ENCODE measurements at regions not wholly inside any gene's neighbourhood (a gene's known extent, or its start where the extent isn't known, plus 50 kb on each side); places are given as distances from the start of the nearest gene placed in this dataset.

DNA sequence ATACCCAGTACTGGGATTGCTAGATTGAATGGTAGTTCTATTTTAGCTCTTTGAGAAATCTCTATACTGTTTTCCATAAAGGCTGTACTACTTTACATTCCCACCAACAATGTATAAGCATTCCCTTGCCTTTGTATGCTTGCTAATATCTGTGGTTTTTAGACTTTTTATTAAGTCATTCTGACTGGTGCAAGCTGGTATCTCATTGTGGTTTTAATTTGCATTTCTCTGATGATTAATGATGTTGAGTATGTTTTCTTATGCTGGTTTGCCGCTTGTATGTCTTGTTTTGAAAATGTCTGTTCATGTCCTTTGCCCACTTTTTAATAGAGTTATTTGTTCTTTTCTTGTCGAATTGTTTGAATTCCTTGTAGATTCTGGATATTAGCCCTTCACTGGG is 512.7 kb upstream of the PAPPA start:
- TF ChIP-seq, protein P1, sequence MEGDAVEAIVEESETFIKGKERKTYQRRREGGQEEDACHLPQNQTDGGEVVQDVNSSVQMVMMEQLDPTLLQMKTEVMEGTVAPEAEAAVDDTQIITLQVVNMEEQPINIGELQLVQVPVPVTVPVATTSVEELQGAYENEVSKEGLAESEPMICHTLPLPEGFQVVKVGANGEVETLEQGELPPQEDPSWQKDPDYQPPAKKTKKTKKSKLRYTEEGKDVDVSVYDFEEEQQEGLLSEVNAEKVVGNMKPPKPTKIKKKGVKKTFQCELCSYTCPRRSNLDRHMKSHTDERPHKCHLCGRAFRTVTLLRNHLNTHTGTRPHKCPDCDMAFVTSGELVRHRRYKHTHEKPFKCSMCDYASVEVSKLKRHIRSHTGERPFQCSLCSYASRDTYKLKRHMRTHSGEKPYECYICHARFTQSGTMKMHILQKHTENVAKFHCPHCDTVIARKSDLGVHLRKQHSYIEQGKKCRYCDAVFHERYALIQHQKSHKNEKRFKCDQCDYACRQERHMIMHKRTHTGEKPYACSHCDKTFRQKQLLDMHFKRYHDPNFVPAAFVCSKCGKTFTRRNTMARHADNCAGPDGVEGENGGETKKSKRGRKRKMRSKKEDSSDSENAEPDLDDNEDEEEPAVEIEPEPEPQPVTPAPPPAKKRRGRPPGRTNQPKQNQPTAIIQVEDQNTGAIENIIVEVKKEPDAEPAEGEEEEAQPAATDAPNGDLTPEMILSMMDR (IDR thresholded peaks at IDR 0.05; ENCODE audit: poor library complexity, severe bottlenecking): no peak
- peak overlapping the region; percentile 83 for H3K27ac ChIP-seq (ENCODE audit: poor library complexity, severe bottlenecking)
- DNase-seq (ENCODE audit: low spot score) (no peak), ATAC-seq (ENCODE audit: low read depth) (peak; percentile 95)
- peaks cover 39% of the 10 kb centered on the region for H3K4me1 ChIP-seq (ENCODE audit: insufficient read depth, poor library complexity, severe bottlenecking)
- no peaks in the 10 kb centered on the region for H3K27me3 ChIP-seq (ENCODE audit: insufficient read depth, poor library complexity, severe bottlenecking)
- no peaks in the 10 kb centered on the region for H3K36me3 ChIP-seq (ENCODE audit: low read depth)
- no peak overlapping the region for H3K4me3 ChIP-seq (ENCODE audit: severe bottlenecking)
- H3K9me3 ChIP-seq (ENCODE audit: severe bottlenecking): no peaks in the 10 kb centered on the region

DNA sequence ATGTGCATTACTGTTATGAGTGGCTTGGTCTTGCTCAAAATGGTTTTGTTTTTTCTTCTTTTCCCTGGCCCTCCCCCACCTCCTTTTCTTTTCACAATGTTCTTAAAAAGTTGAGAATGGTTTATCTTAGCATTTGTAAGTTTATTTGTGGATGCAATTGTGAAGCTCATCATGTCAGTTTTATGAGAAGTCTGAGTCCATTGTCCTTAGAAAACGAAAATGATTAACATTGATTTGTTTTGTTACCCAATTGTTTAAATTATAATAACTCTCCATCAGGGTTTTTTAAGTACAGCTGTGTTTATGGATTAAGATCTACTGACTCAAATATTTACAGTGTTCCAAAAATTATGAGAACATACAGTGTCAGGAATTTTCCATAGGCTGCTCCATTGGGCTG is 511.3 kb upstream of the PAPPA start:
- DNase-seq (ENCODE audit: low spot score): no peak
- Histone ChIP-seq H3K4me3 (ENCODE audit: severe bottlenecking) (no peak overlapping the region), H3K27ac (ENCODE audit: poor library complexity, severe bottlenecking) (no peak overlapping the region), H3K36me3 (ENCODE audit: low read depth) (no peaks in the 10 kb centered on the region), H3K9me3 (ENCODE audit: severe bottlenecking) (no peaks in the 10 kb centered on the region), H3K4me1 (ENCODE audit: insufficient read depth, poor library complexity, severe bottlenecking) (peaks cover 39% of the 10 kb centered on the region), H3K27me3 (ENCODE audit: insufficient read depth, poor library complexity, severe bottlenecking) (no peaks in the 10 kb centered on the region)
- TF ChIP-seq, protein P1 (IDR thresholded peaks at IDR 0.05; ENCODE audit: poor library complexity, severe bottlenecking): no peak
- no peak for ATAC-seq (ENCODE audit: low read depth)

DNA sequence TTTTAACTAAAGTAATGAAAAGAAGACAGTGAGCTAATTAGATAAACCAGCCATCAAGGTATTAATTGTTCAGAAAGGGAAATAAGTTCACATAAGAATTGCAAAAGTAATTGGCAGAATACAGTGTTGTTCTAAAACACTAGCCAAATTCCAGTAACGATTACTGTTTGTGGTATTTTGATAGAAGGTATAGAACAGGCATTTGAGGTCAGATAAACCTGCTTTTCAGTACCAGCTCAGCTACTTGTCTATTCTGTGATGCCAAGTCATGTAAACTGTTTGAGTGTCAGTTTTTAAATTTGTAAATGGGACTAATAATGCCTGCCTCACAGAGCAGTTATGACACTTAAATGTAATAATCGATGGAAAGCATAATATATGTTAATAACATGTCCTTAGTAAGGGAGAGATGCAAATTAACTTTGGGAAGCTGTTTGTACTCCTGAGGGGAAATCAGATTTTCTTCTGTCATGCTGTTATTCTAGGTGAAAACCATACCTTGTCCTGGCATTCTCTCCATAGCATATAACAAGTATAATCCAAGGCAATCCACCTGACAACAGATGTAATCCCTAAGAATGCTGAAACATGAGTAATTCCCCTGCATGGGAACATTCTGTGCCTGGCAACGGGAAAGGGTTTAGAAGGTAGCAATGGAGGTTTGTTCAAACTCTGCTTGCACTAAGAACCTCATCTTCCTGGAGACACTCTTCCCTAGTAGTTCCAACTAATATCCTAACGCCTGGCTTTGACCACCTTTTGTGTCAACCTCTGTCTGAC is 509.5 kb upstream of the PAPPA start:
- no peaks in the 10 kb centered on the region for H3K36me3 ChIP-seq (ENCODE audit: low read depth)
- no peak overlapping the region for H3K27ac ChIP-seq (ENCODE audit: poor library complexity, severe bottlenecking)
- TF ChIP-seq, protein P1 (IDR thresholded peaks at IDR 0.05; ENCODE audit: poor library complexity, severe bottlenecking): no peak

DNA sequence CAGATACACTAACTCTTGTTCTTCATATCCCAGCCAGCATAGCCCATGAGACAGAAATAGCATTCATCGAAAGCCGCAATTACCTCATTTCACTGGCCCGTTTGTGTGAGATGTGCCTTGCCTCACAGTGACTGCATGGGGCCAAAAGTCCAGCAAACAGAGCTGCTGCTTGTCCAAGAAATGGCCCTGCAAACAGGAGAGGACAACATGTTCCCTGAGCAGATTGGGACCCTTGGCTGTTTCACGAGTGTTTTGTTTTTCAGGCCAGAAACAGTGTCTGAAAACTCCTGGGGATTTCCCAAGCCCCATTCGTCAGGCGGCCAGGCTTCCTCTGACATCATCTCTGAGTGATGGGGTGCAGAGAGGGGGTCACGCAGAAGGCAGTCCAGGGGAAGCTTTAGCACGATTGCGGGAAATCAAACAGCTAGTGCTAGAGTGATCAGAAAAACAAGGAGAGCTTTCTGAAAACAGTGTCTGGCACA is 503.6 kb upstream of the PAPPA start:
- Histone ChIP-seq H3K36me3 (ENCODE audit: low read depth) (no peaks in the 10 kb centered on the region), H3K4me1 (ENCODE audit: insufficient read depth, poor library complexity, severe bottlenecking) (no peaks in the 10 kb centered on the region), H3K9me3 (ENCODE audit: severe bottlenecking) (no peaks in the 10 kb centered on the region), H3K4me3 (ENCODE audit: severe bottlenecking) (no peak overlapping the region), H3K27ac (ENCODE audit: poor library complexity, severe bottlenecking) (no peak overlapping the region), H3K27me3 (ENCODE audit: insufficient read depth, poor library complexity, severe bottlenecking) (no peaks in the 10 kb centered on the region)
- ATAC-seq (ENCODE audit: low read depth): no peak
- no peak for DNase-seq (ENCODE audit: low spot score)
- TF ChIP-seq, protein P1 (IDR thresholded peaks at IDR 0.05; ENCODE audit: poor library complexity, severe bottlenecking): no peak

More for the DNA sequence above, 509.5 kb upstream of the PAPPA start:
- H3K27me3 ChIP-seq (ENCODE audit: insufficient read depth, poor library complexity, severe bottlenecking): no peaks in the 10 kb centered on the region
- DNase-seq (ENCODE audit: low spot score): no peak
- ATAC-seq (ENCODE audit: low read depth): peak; percentile 33
- peaks cover 39% of the 10 kb centered on the region for H3K4me1 ChIP-seq (ENCODE audit: insufficient read depth, poor library complexity, severe bottlenecking)
- H3K9me3 ChIP-seq (ENCODE audit: severe bottlenecking): no peaks in the 10 kb centered on the region
- H3K4me3 ChIP-seq (ENCODE audit: severe bottlenecking): no peak overlapping the region

DNA sequence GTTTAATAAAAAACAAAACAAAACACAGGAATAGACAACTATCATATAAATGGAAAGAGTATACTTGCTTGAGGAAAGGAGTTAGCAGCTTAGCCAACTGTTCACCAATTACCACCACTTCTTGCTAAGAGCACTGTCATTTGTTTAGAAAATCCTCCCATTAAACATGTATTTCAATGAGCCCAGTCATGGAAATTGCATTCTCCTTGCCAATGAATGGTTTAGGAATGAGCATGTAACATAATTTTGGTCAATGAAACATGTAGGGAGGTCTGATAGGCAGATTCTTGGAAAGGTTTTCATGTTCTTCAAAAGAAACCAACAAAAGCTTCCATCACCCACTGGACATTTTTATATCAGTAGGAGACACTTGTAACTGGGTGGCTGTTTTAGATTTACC is 502.8 kb upstream of the PAPPA start:
- H3K4me1 ChIP-seq (ENCODE audit: insufficient read depth, poor library complexity, severe bottlenecking): no peaks in the 10 kb centered on the region
- H3K4me3 ChIP-seq (ENCODE audit: severe bottlenecking): no peak overlapping the region
- no peaks in the 10 kb centered on the region for H3K27me3 ChIP-seq (ENCODE audit: insufficient read depth, poor library complexity, severe bottlenecking)
- ATAC-seq (ENCODE audit: low read depth) (no peak), DNase-seq (ENCODE audit: low spot score) (no peak)
- no peak overlapping the region for H3K27ac ChIP-seq (ENCODE audit: poor library complexity, severe bottlenecking)
- no peaks in the 10 kb centered on the region for H3K36me3 ChIP-seq (ENCODE audit: low read depth)
- TF ChIP-seq, protein P1 (IDR thresholded peaks at IDR 0.05; ENCODE audit: poor library complexity, severe bottlenecking): no peak
- no peaks in the 10 kb centered on the region for H3K9me3 ChIP-seq (ENCODE audit: severe bottlenecking)
